Ovary (tissue), 7 donors: ENCODE measurements at regions not wholly inside any gene's neighbourhood (a gene's known extent, or its start where the extent isn't known, plus 50 kb on each side); places are given as distances from the start of the nearest gene placed in this dataset.

Experiments used
- DNase-seq, 5 donors: peaks; one replicate each; pipeline ENCODE4 v3.0.0-alpha.2; 2019 to 2020
- H3K27ac ChIP-seq, 2 donors: fragments of 200-600 bp; one replicate each; pipeline versions ENCODE4 v1.5.1 to v1.8.0; 2019 to 2022
- H3K27me3 ChIP-seq: fragments of 200-600 bp; one replicate; pipeline ENCODE4 v1.8.0; 2022
- H3K36me3 ChIP-seq: fragments of 200-600 bp; sonication (generic); one replicate; pipeline ENCODE4 v1.5.1; 2019
- H3K4me1 ChIP-seq: one replicate; pipeline ENCODE4 v1.8.1; 2013; ENCODE audit warnings: mild to moderate bottlenecking, moderate library complexity; ENCODE audit not compliant: insufficient read depth
- H3K4me3 ChIP-seq: fragments of 200-600 bp; sonication (generic); one replicate; pipeline ENCODE4 v1.5.1; 2017
- H3K9me3 ChIP-seq, 2 donors: fragments of 200-600 bp in 1 of 2; sonication (generic) in 1 of 2; one replicate each; pipeline versions ENCODE4 v1.5.1 to v1.8.1; 2013 to 2019; ENCODE audit warnings: mild to moderate bottlenecking in 1 of 2, moderate library complexity in 1 of 2
- CTCF ChIP-seq, 3 donors: fragments of 450-650 bp in 2 of 3; fragments of 200-600 bp in 1 of 3; IDR thresholded peaks; one replicate each; pipeline versions ENCODE4 v1.5.1 to v1.8.0; 2016 to 2022; ENCODE audit warnings: antibody characterized with exemption in 3 of 3, mild to moderate bottlenecking in 1 of 3
- EP300 ChIP-seq: sonication (generic); formaldehyde crosslinking; IDR thresholded peaks from one replicate; pipeline ENCODE4 v1.6.1; 2017; ENCODE audit warnings: antibody characterized with exemption
- POLR2A ChIP-seq: fragments of 450-650 bp; IDR thresholded peaks from one replicate; pipeline ENCODE4 v1.6.1; 2017; ENCODE audit warnings: antibody characterized with exemption, mild to moderate bottlenecking, moderate library complexity
- WGBS, 3 donors: extraction: QIAGEN DNeasy Blood & Tissue Kit in 1 of 3; methylation state at CpG; one replicate each; pipeline versions ENCODE4 v1.1.5 to v1.1.7; 2013 to 2017; 5-methylcytosine and 5-hydroxymethylcytosine counted together
- intact Hi-C, 4 donors: fragments of 100-400 bp; cut with DNase I; formaldehyde crosslinking; loops; one replicate each; pipeline versions ENCODE4 v1.11.0 to v1.15.1; 2022 to 2023
- donor health status: DM: no; HTN: no; CAD: no; lungs with moderate emphysema.
- donor health status: DM: no; HTN: no; CAD: no.
- donor health status: Bipolar disorder and iron deficiency.
- donor health status: DM: no; HTN: no; CAD: no.
- donor health status: DM: yes; HTN: yes; CAD: no.

GRCh38 chr15:62792986-62793751 is 249.4 kb upstream of the TPM1 start:
- Histone ChIP-seq H3K27me3 (no peaks in the 10 kb centered on the region), H3K9me3 (no peaks in the 10 kb centered on the region), H3K4me1 (no peaks in the 10 kb centered on the region), H3K27ac (no peak overlapping the region), H3K4me3 (no peak overlapping the region), H3K36me3 (no peaks in the 10 kb centered on the region)
- intact Hi-C loops: no loop called here
- WGBS, 3 donors: 62 to 73% (median 72%) methylated on average over 6 of the region's 6 CpGs
- no peak for TF ChIP-seq POLR2A
- TF ChIP-seq CTCF (IDR thresholded peaks at IDR 0.05): no peak
- no peak for DNase-seq

- WGBS, 3 donors: 48 to 76% (median 64%) methylated on average over 5 of the region's 5 CpGs
- H3K36me3 ChIP-seq: no peaks in the 10 kb centered on the region
- no peaks in the 10 kb centered on the region for H3K9me3 ChIP-seq
- no peak for TF ChIP-seq POLR2A
- TF ChIP-seq CTCF (IDR thresholded peaks at IDR 0.05): no peak
- TF ChIP-seq EP300: no peak
- no peak overlapping the region for H3K4me3 ChIP-seq
- no peaks in the 10 kb centered on the region for H3K4me1 ChIP-seq
- H3K27me3 ChIP-seq: no peaks in the 10 kb centered on the region
- no peak for DNase-seq
- H3K27ac ChIP-seq: no peak overlapping the region
- intact Hi-C loops: no loop called here
Observed at GRCh38 chr15:62793752-62794144, 248.8 kb upstream of the TPM1 start.

- Histone ChIP-seq H3K9me3 (no peaks in the 10 kb centered on the region), H3K4me3 (no peak overlapping the region), H3K36me3 (no peaks in the 10 kb centered on the region), H3K4me1 (no peaks in the 10 kb centered on the region), H3K27me3 (no peaks in the 10 kb centered on the region), H3K27ac (no peak overlapping the region)
- TF ChIP-seq EP300 (no peak), POLR2A (no peak), CTCF (IDR thresholded peaks at IDR 0.05) (no peak)
- 92 to 95% (median 94%) methylated on average over 13 of the region's 13 CpGs for WGBS, 3 donors
- intact Hi-C loops: no loop called here
- DNase-seq: no peak
Observed at GRCh38 chr15:62795171-62795570, 247.4 kb upstream of the TPM1 start.

GRCh38 chr15:62795700-62796695 is 246.5 kb upstream of the TPM1 start:
- Histone ChIP-seq H3K4me3 (no peak overlapping the region), H3K27ac (no peak overlapping the region), H3K9me3 (no peaks in the 10 kb centered on the region), H3K27me3 (no peaks in the 10 kb centered on the region), H3K36me3 (no peaks in the 10 kb centered on the region), H3K4me1 (no peaks in the 10 kb centered on the region)
- TF ChIP-seq CTCF (IDR thresholded peaks at IDR 0.05) (no peak), EP300 (no peak), POLR2A (no peak)
- intact Hi-C loops: no loop called here
- 91 to 92% (median 92%) methylated on average over 20 of the region's 20 CpGs for WGBS, 3 donors
- no peak for DNase-seq
